NT2/D1 (cell line): ENCODE measurements at regions not wholly inside any gene's neighbourhood (a gene's known extent, or its start where the extent isn't known, plus 50 kb on each side); places are given as distances from the start of the nearest gene placed in this dataset.

Experiments used
- DNase-seq: peaks from one replicate; pipeline ENCODE4 v3.0.0-alpha.2; 2011; ENCODE audit warnings: low read depth, low spot score
- H3K27me3 ChIP-seq: 2 replicates; pipeline ENCODE4 v1.6.0; 2011; ENCODE audit warnings: mild to moderate bottlenecking; ENCODE audit not compliant: insufficient read length, insufficient read depth
- H3K36me3 ChIP-seq: 2 replicates; pipeline ENCODE4 v1.6.1; 2011; ENCODE audit warnings: mild to moderate bottlenecking, low read length, mixed read lengths; ENCODE audit not compliant: insufficient read depth, insufficient read length
- H3K4me1 ChIP-seq: 2 replicates; pipeline ENCODE4 v1.5.1; 2011; ENCODE audit not compliant: insufficient read depth, insufficient read length
- H3K4me3 ChIP-seq: 2 replicates; pipeline ENCODE4 v1.5.1; 2011; ENCODE audit warnings: low read depth; ENCODE audit not compliant: insufficient read length
- H3K9ac ChIP-seq: 2 replicates; pipeline ENCODE4 v1.6.0; 2011; ENCODE audit warnings: low read depth; ENCODE audit not compliant: insufficient read length
- H3K9me3 ChIP-seq: 2 replicates; pipeline ENCODE4 v1.5.1; 2011; ENCODE audit warnings: mild to moderate bottlenecking, low read length; ENCODE audit not compliant: insufficient read depth
- SUZ12 ChIP-seq: IDR thresholded peaks from 2 replicates; pipeline ENCODE4 v1.6.1; 2011; ENCODE audit not compliant: insufficient read length, insufficient read depth; ENCODE audit errors: extremely low read depth
- YY1 ChIP-seq: IDR thresholded peaks from 2 replicates; pipeline ENCODE4 v1.6.1; 2011; ENCODE audit not compliant: insufficient read length, insufficient read depth
- ZNF274 ChIP-seq: IDR thresholded peaks from 2 replicates; pipeline ENCODE4 v1.6.1; 2011; ENCODE audit warnings: mild to moderate bottlenecking, low read depth, low read length

- no peaks in the 10 kb centered on the region for H3K4me1 ChIP-seq
- H3K4me3 ChIP-seq = no peak overlapping the region
- TF ChIP-seq SUZ12 (no peak), ZNF274 (no peak), YY1 (no peak)
- H3K36me3 ChIP-seq = no peaks in the 10 kb centered on the region
- H3K27me3 ChIP-seq = no peaks in the 10 kb centered on the region
- H3K9me3 ChIP-seq = no peaks in the 10 kb centered on the region
- H3K9ac ChIP-seq = no peak overlapping the region
- no peak for DNase-seq
Measured at GRCh38 chr6:65908065-65908464, 201.0 kb upstream of the EYS start.

GRCh38 chr6:65903992-65904391, 197.0 kb upstream of the EYS start:
- Histone ChIP-seq H3K4me3 (no peak overlapping the region), H3K9ac (no peak overlapping the region), H3K36me3 (no peaks in the 10 kb centered on the region), H3K9me3 (no peaks in the 10 kb centered on the region), H3K4me1 (no peaks in the 10 kb centered on the region), H3K27me3 (no peaks in the 10 kb centered on the region)
- no peak for DNase-seq
- no peak for TF ChIP-seq YY1
- TF ChIP-seq SUZ12 = no peak
- TF ChIP-seq ZNF274 = no peak

- Histone ChIP-seq H3K4me3 (no peak overlapping the region), H3K27me3 (no peaks in the 10 kb centered on the region), H3K4me1 (no peaks in the 10 kb centered on the region), H3K9me3 (no peaks in the 10 kb centered on the region), H3K36me3 (no peaks in the 10 kb centered on the region), H3K9ac (no peak overlapping the region)
- TF ChIP-seq YY1 = no peak
- TF ChIP-seq SUZ12 = no peak
- TF ChIP-seq ZNF274 = no peak
- DNase-seq = no peak
Measured at GRCh38 chr6:65900928-65901327, 193.9 kb upstream of the EYS start.

GRCh38 chr6:65896140-65896539, 189.1 kb upstream of the EYS start:
- Histone ChIP-seq H3K36me3 (no peaks in the 10 kb centered on the region), H3K27me3 (no peaks in the 10 kb centered on the region), H3K4me3 (no peak overlapping the region), H3K4me1 (no peaks in the 10 kb centered on the region), H3K9ac (no peak overlapping the region), H3K9me3 (no peaks in the 10 kb centered on the region)
- TF ChIP-seq ZNF274 = no peak
- no peak for TF ChIP-seq YY1
- no peak for TF ChIP-seq SUZ12
- DNase-seq = no peak

- no peaks in the 10 kb centered on the region for H3K4me1 ChIP-seq
- H3K27me3 ChIP-seq = no peaks in the 10 kb centered on the region
- no peaks in the 10 kb centered on the region for H3K9me3 ChIP-seq
- H3K36me3 ChIP-seq = no peaks in the 10 kb centered on the region
- no peak overlapping the region for H3K4me3 ChIP-seq
- no peak overlapping the region for H3K9ac ChIP-seq
- no peak for TF ChIP-seq ZNF274
- TF ChIP-seq SUZ12 = no peak
- TF ChIP-seq YY1 = no peak
- DNase-seq = no peak
Measured at GRCh38 chr6:65876668-65877067, 169.6 kb upstream of the EYS start.

GRCh38 chr6:65852369-65852852, 145.4 kb upstream of the EYS start:
- H3K4me1 ChIP-seq = no peaks in the 10 kb centered on the region
- no peak overlapping the region for H3K4me3 ChIP-seq
- H3K36me3 ChIP-seq = no peaks in the 10 kb centered on the region
- H3K9me3 ChIP-seq = peaks cover 6% of the 10 kb centered on the region; the same call in 1 of the 2 replicates
- TF ChIP-seq SUZ12 (no peak), YY1 (no peak), ZNF274 (no peak)
- DNase-seq = no peak
- no peaks in the 10 kb centered on the region for H3K27me3 ChIP-seq
- no peak overlapping the region for H3K9ac ChIP-seq

GRCh38 chr6:65830151-65830550, 123.1 kb upstream of the EYS start:
- no peaks in the 10 kb centered on the region for H3K27me3 ChIP-seq
- H3K9ac ChIP-seq = no peak overlapping the region
- no peak for DNase-seq
- H3K4me1 ChIP-seq = no peaks in the 10 kb centered on the region
- no peaks in the 10 kb centered on the region for H3K36me3 ChIP-seq
- no peak overlapping the region for H3K4me3 ChIP-seq
- no peak for TF ChIP-seq ZNF274
- no peak for TF ChIP-seq SUZ12
- no peak for TF ChIP-seq YY1
- no peaks in the 10 kb centered on the region for H3K9me3 ChIP-seq
